ENCODE measurements at regions not wholly inside any gene's neighbourhood (a gene's known extent, or its start where the extent isn't known, plus 50 kb on each side); places are given as distances from the start of the nearest gene placed in this dataset.

DNA sequence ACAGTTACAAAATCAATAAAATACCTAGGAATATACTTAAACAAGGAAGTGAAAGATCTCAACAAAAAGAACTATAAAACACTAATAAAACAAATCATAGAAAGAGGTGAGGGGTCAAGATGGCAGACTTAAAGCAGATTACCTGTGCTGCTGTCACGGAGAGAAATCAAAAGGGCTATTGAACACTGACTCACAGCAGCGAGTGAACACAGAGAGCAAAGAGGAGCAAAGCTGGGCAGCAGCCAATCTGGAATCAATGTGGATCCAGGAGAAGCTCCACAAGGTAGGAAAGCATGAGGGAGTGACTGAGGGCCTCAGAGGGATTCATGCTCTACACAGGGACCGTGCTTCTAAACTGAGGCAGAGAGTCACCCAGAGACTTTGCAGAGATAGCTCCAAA, 562.0 kb upstream of the SEMA3D start:
- 0 out of 2 replicates have a peak, but pooled peaks cover 2% of the 10 kb centered on the region for H3K9me2 ChIP-seq (replicated peaks; ENCODE audit: insufficient read depth, low read length)
- H3K4me3 ChIP-seq (ENCODE audit: insufficient read depth, low read length, poor library complexity, severe bottlenecking): no peak overlapping the region
- H4K20me1 ChIP-seq (ENCODE audit: low read depth, low read length): no peaks in the 10 kb centered on the region
- TF ChIP-seq CTCF (IDR thresholded peaks at IDR 0.05; ENCODE audit: insufficient read depth, low read length, poor library complexity, severe bottlenecking) (no peak), EZH2phosphoT487 (conservative IDR thresholded peaks at IDR 0.05; ENCODE audit: low read length) (no peak)
- peaks cover 9% of the 10 kb centered on the region; the same call in 1 of the 2 replicates for H3K9me3 ChIP-seq (ENCODE audit: insufficient read depth, low read length)
- H2AFZ ChIP-seq (ENCODE audit: low read depth, low read length, severe bottlenecking): no peak overlapping the region
- H3F3A ChIP-seq (ENCODE audit: insufficient read depth): no peaks in the 10 kb centered on the region
- H3K36me3 ChIP-seq (ENCODE audit: low read length): no peaks in the 10 kb centered on the region
- H3K4me2 ChIP-seq (ENCODE audit: low read depth, low read length, poor library complexity, severe bottlenecking): no peak overlapping the region
- no peaks in the 10 kb centered on the region for H3K79me2 ChIP-seq (ENCODE audit: insufficient read depth, low read length)
- H3K27ac ChIP-seq (ENCODE audit: low read depth, low read length): no peak overlapping the region
- H3K27me3 ChIP-seq (ENCODE audit: low read length): no peaks in the 10 kb centered on the region
- H3K9ac ChIP-seq (ENCODE audit: low read length): no peak overlapping the region

DNA sequence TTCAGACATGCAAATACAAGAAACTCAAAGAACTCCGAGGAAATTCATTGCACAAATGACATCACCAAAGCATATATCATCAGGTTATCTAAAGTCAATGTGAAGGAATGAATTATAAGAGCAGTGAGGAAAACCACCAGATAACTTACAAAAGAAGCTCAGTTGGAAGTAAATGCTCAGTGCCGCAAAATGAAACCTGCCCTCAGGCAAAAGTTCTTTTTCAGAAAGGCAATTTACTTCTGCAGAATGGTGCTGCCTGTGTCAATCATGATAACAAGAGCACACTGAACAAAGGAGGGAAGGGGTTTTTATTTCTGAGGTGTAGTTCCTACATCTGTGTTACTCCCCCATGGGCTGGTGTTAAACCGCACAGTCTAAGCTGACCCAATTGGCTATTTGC, 550.6 kb upstream of the SEMA3D start:
- Histone ChIP-seq H3K9me2 (replicated peaks; ENCODE audit: insufficient read depth, low read length) (no peaks in the 10 kb centered on the region), H3K9me3 (ENCODE audit: insufficient read depth, low read length) (no peaks in the 10 kb centered on the region), H3K4me2 (ENCODE audit: low read depth, low read length, poor library complexity, severe bottlenecking) (no peak overlapping the region), H3K4me3 (ENCODE audit: insufficient read depth, low read length, poor library complexity, severe bottlenecking) (no peak overlapping the region), H4K20me1 (ENCODE audit: low read depth, low read length) (no peaks in the 10 kb centered on the region), H3K27me3 (ENCODE audit: low read length) (no peaks in the 10 kb centered on the region), H3F3A (ENCODE audit: insufficient read depth) (no peaks in the 10 kb centered on the region), H2AFZ (ENCODE audit: low read depth, low read length, severe bottlenecking) (no peak overlapping the region), H3K79me2 (ENCODE audit: insufficient read depth, low read length) (no peaks in the 10 kb centered on the region), H3K36me3 (ENCODE audit: low read length) (no peaks in the 10 kb centered on the region), H3K9ac (ENCODE audit: low read length) (no peak overlapping the region), H3K27ac (ENCODE audit: low read depth, low read length) (no peak overlapping the region)
- TF ChIP-seq EZH2phosphoT487 (conservative IDR thresholded peaks at IDR 0.05; ENCODE audit: low read length) (no peak), CTCF (IDR thresholded peaks at IDR 0.05; ENCODE audit: insufficient read depth, low read length, poor library complexity, severe bottlenecking) (no peak)

DNA sequence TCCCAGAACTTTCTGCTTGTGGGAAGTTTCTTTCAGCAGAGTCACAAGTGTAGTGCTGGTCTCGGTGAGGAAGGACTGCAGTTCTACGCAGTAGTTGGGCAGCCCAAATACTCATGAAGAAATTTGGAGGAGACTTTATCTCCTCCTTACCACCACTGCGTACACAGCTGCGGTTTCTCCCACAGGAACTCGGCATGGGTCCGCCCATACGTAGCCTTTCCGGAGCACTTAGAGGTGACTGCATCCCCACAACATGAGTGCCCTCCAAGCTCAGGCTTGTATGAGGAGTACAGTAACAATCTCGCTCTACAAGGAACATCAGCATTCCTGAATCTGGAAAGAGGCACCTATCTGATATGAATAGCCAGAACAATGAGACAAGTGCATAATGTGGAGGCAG, 549.2 kb upstream of the SEMA3D start:
- no peaks in the 10 kb centered on the region for H3K27me3 ChIP-seq (ENCODE audit: low read length)
- H4K20me1 ChIP-seq (ENCODE audit: low read depth, low read length): no peaks in the 10 kb centered on the region
- H3K79me2 ChIP-seq (ENCODE audit: insufficient read depth, low read length): no peaks in the 10 kb centered on the region
- H2AFZ ChIP-seq (ENCODE audit: low read depth, low read length, severe bottlenecking): no peak overlapping the region
- no peak overlapping the region for H3K9ac ChIP-seq (ENCODE audit: low read length)
- no peak overlapping the region for H3K4me3 ChIP-seq (ENCODE audit: insufficient read depth, low read length, poor library complexity, severe bottlenecking)
- H3K27ac ChIP-seq (ENCODE audit: low read depth, low read length): no peak overlapping the region
- no peak overlapping the region for H3K4me2 ChIP-seq (ENCODE audit: low read depth, low read length, poor library complexity, severe bottlenecking)
- H3F3A ChIP-seq (ENCODE audit: insufficient read depth): no peaks in the 10 kb centered on the region
- no peaks in the 10 kb centered on the region for H3K9me3 ChIP-seq (ENCODE audit: insufficient read depth, low read length)
- no peak for TF ChIP-seq CTCF (IDR thresholded peaks at IDR 0.05; ENCODE audit: insufficient read depth, low read length, poor library complexity, severe bottlenecking)
- no peak for TF ChIP-seq EZH2phosphoT487 (conservative IDR thresholded peaks at IDR 0.05; ENCODE audit: low read length)
- no peaks in the 10 kb centered on the region for H3K36me3 ChIP-seq (ENCODE audit: low read length)
- no peaks in the 10 kb centered on the region for H3K9me2 ChIP-seq (replicated peaks; ENCODE audit: insufficient read depth, low read length)

Measured in SU-DHL-6 (cell line).